HG02973 (cell line): ENCODE measurements at regions not wholly inside any gene's neighbourhood (a gene's known extent, or its start where the extent isn't known, plus 50 kb on each side); places are given as distances from the start of the nearest gene placed in this dataset.
"Not testable (repeated sequence)": the region's sequence is repeated elsewhere in the genome, so short reads cannot be mapped to it uniquely, and the experiment has no call there.

Experiments used
- ATAC-seq: cut with Tn5 transposase; IDR thresholded peaks from one replicate; pipeline ENCODE4 v1.9.1; 2021; ENCODE audit warnings: moderate library complexity; ENCODE audit not compliant: unreplicated experiment

DNA sequence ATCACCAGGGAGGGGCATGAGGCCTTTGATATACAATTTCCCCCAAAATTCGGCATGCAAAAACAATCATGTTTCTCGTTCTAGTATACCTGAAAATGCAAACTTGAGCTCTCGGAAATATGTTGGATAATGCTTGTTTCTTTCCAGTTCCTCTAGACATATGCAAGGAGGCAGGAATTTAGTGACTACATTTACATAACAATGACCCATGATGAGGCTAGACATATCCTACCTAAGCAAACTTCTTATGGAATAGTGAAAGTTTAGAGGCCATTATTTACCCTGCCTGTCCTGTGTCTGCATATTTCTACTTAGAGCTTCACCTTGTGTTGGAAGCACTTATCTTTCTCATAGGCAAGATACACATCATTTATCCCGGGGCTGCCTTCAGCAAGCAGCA, 514.6 kb downstream of the KCNJ2 start:
- no peak for ATAC-seq

DNA sequence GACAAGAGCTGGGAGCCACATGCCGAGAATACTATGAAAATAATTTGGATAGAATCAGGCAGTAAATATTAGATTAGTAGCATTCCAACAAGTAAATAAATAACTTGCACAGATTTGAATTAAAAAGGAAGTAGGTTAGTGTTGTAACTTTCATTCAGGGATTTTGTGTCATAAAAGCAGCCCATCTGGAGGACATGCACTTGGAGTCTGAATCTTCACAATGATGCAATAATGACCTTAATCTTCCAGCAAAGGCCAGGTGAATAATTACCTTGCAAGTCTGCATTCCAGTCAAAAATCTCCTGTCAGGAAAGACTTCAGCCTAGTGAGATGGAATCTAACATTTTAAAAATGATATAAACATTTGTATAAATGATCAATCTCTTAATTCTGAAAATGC, 518.1 kb downstream of the KCNJ2 start:
- no peak for ATAC-seq

DNA sequence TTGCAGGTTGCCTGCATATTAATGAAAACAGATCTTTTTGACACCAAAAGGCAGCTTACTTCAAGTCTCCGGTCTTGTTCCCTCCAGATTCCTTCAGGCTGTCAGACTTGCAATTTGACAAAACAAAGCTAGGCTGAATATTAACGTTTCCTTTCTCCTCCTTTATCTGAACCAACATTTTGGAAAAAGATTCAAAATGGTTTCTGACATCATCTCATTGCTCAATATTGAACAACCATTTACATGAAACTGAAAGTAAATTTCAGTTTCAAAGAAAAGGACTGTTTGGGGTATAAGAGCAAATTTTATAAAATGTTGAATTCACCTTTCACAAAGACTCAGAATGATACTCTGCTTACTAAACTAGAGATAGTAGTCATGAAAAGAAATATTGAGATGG, 521.8 kb downstream of the KCNJ2 start:
- ATAC-seq: no peak

DNA sequence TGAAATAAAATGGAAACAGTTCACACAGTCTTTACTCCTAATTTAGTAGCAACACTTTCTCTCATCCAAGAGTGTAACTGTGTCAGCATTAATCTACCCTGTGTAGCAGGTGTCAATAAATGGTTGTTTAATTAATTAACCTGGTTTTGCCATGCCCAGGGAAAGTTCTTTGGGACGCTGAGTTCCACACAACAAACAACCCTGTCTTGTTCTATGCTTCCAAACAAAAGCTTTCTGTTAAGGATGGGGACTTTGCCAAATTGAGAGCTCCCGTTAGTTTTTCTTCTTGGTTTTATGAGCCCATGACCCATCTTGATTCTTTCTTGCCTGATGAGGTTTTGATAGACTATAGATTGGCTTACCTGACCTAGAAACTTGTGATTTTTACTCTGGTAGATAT, 530.1 kb downstream of the KCNJ2 start:
- no peak for ATAC-seq

DNA sequence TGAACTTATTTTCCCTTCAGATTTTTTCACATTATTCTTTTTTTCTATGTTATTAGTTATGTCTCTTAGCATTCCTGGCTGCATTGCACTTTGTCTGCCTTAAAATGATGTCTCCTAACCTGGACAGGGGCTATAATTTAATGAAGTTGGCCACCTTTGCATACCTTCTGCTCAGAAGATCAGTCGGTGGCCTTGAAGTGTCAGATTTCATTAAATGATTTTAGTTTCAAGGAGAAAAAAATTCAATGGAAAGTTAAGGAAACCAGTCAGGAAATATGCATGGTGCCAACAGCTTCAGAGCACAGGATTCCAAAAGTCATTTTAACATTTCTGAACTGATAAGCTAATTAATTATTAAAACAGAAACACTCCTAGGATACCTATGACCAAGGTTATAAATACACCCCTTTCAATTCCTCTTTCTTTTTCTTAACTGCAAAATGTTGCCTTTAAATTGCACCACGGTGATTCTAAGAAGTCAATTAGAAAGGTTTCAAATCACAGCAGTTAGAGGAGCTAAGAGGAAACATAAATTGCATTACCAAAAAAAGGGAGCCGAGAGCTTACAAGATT, 533.4 kb downstream of the KCNJ2 start:
- no peak for ATAC-seq

DNA sequence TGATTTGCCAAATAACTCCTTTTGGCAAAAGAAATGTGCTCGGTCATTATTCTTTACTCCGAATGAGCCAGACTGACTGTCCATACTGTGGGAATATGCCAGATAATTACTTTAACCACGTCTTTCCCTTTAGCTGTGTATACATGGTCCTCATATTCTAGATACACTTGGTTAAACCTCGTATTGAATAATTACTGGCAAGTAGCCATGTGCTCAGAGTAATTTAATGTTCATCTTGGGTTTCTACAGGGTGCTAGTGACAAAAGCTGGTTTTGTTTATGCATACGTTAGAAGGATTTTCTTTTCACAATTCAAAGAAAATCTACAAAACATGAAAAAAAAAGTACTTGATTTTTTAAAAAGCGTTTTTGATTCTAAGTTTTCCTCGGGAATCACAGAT, 540.3 kb downstream of the KCNJ2 start:
- no peak for ATAC-seq

DNA sequence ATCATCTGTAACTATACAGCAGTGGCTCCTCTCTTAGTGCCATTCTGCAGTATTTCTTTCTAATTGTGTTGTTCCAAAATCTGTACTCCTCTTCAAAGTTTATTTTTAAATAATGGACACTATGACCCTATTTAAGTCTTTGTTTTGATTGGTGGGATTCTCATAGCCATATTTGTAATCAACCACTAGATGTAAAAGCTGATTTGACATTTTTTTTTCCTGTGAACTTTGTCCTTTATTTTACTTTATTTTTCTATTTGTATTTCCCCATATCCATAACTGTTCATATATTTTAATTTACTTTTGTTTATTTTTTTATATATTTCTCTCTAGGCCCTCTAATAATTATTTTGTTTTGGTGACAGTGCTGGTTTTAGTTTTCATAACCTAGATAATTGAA, 544.4 kb downstream of the KCNJ2 start:
- no peak for ATAC-seq

DNA sequence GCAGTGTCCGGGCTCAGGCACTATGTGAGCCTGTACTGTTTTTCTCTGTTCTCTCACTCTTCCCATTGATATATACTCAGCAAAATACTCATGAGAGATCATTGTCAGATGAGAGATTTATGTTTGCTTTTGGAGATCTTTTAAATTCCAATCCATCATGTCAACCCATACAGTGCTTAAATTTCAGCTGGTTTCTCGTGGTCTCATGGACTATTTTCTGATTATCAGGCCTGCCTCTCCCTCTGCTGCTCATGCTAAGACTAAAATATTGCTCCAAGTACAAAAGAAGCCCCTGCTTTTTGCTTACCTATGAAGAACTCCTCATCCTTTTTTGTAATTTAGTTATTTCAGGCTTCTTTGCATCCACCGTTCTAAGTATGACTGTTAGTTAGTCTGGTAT, 547.2 kb downstream of the KCNJ2 start:
- ATAC-seq: no peak

DNA sequence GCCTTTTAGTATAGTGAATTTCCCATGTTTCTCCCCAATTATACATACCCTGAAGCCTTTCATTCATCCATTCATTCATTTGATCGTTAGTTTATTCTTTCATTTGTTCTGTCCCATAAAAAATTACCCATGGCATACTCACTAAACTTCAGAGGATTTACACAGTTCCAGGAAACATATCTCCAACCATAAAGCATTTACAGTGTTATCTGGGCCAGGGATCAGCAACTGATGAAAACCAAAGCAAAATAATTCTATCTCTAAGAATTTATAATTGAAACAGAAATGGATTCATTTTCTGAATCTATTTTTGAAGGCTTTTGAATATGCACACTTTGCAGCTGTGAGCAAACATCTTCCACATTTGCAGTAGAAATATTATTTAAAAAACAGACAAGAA, 547.7 kb downstream of the KCNJ2 start:
- ATAC-seq: no peak

DNA sequence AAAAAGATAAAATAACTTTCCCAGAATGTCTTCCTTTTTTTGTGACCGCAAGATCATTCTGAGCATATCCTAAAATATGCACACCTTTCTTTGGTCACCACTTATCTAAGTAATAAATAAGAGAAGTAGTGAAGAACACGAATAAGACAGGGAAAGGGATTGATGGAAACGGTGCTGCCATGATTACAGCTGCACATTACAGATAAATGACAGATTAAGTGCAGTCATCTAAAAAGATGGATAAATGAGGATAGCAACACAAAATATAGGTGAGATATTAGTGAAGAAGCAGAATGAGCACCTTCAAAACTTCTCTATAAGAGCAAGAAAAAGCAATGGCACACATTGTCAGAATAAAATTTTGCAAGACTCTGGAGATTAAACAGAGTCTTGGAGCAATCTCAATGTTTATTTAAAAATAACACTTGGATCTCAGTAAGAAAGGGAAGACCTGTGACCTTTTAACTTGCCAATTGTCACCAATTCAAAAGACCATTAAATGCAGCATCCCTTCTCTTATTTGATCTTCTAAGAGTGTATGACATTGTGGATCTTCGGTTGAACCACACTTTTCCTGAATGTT, 567.1 kb downstream of the KCNJ2 start:
- no peak for ATAC-seq

DNA sequence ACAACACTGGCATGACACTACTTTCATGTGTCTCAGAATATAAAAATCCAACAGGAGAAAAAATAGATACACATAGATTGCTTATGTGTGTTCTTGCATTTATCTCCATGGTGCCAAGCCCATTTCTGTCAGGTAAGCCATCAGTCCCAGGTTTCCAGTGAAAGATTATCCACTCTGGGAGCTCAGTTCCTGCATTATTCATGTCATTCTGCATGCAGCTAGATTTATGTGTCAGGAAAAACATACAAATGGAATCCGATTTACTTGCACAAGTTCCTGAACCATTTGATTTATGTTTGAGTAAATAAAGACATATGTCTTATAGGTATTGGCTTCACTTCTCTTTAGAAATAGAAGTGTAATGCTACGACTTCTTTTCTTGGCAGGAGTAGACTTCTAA, 569.7 kb downstream of the KCNJ2 start:
- ATAC-seq: no peak

DNA sequence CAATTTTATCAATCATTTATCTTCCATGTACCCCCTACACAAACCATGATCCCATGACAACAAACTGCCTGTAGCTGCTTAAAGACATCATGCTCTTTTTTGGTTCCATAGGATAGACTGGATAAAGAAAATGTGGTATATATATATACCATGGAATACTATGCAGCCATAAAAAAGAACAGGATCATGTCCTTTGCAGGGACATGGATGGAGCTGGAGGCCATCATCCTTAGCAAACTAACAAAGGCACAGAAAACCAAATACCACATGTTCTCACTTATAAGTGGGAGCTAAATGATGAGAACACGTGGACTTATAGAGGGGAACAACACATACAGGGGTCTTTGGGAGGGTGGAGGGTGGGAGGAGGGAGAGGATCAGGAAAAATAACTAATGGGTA, 577.2 kb downstream of the KCNJ2 start:
- ATAC-seq: not testable (repeated sequence)

DNA sequence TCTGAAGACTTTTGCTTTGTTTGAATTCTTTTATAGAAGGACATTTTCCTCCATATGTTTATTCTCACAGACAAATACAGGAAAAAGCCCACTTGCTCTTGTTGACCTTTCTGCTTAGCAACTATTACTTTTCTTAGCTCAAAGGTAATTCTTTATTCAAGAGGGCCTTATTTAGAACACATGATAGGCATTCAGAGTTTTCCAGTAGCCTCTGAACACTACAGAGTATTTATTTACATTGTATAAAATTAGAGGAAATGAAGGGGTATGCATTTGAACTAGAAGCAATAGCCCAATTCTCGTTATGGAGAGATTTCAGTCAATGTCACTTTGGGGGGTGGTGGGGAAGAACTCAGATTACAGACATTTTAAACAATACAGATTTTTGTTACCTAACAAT, 581.7 kb downstream of the KCNJ2 start:
- ATAC-seq: no peak

DNA sequence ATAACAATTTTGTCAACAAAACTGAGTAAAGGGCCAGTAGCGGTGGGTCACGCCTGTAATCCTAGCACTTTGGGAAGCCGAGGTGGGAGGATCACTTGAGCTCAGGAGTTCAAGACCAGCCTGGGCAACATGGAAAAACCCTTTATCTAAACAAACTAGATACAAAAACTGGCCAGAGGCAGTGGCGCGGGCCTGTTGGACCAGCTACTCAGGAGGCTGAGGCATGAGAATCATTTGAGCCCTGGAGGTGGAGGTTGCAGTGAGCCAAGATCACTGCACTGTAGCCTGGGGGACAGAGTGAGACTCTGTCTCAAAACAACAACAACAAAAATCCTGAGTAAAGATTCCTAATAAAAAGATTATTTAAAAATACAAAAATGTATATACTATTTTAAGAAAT, 583.1 kb downstream of the KCNJ2 start:
- not testable (repeated sequence) for ATAC-seq

DNA sequence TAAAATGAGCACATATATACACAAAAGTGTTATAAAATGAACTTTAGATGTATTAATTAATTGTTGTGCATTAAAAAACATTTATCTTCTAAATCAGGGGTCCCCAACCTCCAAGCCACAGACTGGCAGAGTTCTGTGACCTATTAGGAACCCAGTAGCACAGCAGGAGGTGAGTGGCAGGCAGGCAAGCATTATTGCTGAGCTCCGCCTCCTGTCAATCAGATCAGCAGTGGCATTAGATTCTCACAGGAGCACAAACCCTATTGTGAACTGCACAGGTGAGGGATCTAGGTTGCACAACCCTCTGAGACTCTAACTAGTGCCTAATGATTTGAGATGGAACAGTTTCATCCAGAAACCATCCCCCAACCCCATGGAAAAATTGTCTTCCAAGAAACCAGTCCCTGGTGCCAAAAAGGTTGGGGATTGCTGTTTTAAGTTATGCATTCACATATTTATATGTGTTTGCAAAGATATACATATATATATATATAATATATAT, 583.7 kb downstream of the KCNJ2 start:
- ATAC-seq: no peak

DNA sequence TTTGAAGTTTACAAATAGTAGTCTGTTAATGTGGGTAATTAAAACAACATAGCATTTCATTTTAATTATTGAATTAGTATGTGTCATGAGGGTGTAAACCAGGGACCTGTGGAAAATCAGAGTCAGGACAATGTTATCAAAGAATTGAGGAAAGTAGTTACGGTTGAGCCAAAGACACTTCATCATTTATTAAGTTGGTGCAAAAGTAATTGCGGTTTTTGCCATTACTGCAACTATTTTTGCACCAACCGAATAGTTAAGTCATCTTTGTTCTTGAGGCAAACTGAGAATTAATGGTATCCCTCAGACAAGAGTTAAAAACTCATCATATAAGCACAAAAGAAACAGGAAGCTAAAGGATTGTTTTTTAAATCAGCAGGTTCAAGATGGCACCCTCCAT, 593.7 kb downstream of the KCNJ2 start:
- ATAC-seq: no peak

DNA sequence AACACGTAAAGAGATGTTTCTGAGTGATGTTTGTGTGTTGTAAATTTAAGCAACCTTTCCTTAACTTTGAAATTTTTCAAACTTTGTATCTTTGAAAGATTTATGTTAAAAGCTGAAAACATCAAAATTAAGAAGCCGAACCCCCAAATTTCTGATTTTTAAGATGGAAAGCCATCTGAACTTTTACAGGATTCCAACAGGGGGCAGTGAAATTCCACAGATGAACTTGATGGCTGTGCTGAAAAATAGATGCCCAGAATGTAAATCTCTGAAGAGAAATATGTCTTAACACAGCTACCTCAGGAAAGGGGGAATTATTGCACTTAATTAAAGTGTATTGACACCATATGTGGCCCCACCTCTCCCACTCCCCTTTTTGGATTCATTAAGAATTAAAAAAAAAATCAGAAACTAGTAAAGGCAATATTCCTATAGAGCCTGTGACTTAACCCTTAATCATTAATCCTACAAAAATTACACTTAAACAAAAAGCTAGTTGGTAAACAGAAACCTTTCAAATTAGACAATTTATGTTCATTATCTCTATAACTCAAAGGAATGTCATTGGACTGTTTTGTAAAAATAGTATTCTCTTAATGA, 597.9 kb downstream of the KCNJ2 start:
- no peak for ATAC-seq

DNA sequence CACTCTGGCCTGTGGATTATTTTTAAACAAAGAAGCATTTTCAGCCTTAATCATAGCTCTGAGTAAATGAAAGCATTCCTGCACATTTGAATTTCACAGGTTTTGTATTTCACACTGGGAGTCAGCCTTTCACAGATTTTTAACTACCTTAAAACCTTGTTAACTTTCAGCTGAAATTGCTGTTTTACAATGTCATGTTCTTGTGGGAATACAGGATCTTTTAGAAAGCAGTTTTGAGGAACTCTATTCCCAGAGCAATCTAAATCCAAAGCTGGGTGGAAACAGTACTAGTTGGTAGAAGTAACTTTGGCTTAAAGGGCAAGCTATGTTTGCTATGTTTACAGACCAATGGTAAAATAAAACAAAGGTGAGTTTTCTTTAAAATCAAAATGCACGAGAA, 600.6 kb downstream of the KCNJ2 start:
- no peak for ATAC-seq

DNA sequence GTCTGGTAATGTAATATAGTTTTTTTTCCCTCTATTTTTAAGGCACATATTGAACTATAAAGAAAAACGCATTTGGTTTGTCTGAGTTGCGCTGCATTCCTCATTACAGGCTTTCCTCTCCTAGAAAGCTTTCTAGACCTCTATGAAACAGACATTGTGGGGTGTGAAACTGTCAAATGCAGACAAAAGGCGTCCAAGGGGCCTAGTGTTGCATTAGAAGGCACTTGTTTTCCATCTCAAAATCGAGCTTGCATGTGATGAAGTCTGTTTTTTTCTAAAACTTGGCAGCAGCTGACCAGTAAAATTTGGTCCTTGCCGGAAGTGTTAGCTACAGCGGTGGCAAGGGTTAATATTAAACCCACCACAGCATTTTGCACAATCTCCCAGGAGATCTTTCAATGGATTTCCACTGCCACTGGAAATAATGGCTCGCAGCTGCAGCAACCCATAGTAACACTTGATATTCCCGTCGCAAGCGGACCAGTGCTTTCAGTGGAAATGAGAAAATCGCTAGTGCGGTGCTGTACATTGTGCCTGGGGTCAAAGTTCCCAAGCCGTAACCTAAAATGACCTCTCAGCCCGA, 602.6 kb downstream of the KCNJ2 start:
- no peak for ATAC-seq

DNA sequence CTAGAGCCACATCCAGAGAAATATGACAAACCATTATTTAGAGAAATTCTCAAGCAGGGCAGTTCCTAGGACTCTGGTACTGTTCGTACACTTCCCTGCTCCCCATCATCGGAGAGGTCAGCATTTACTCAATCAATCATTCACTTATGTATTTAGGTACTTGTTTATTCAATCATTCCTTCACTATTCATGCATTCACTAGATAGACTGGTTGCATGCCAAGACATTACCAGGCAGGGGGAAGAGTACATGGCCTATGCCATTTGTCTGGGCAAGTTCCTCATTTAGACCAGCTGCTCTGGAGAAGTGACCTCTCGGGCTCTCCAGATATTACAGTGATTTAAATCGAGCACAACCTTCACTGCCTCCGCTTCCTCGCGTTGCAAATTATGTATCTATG, 603.4 kb downstream of the KCNJ2 start:
- no peak for ATAC-seq

DNA sequence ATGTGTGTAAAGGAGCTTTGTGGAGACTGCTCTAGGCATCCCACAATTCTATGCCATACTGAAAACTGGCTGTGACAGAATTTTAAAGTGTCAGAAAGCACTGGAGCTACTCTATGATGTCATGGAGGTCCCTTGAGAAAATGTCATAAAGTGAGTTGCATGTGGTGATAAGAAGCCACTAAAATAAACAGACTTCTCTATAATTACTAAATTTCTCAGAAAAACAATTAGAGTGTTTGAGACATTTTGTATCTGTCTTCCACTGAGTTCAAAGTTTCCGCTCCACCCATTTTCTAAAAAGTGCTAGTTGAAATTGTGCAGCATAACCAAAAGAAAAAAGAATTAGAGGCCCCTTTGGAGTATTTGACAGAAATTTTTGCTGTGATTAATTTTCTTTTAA, 603.9 kb downstream of the KCNJ2 start:
- no peak for ATAC-seq

DNA sequence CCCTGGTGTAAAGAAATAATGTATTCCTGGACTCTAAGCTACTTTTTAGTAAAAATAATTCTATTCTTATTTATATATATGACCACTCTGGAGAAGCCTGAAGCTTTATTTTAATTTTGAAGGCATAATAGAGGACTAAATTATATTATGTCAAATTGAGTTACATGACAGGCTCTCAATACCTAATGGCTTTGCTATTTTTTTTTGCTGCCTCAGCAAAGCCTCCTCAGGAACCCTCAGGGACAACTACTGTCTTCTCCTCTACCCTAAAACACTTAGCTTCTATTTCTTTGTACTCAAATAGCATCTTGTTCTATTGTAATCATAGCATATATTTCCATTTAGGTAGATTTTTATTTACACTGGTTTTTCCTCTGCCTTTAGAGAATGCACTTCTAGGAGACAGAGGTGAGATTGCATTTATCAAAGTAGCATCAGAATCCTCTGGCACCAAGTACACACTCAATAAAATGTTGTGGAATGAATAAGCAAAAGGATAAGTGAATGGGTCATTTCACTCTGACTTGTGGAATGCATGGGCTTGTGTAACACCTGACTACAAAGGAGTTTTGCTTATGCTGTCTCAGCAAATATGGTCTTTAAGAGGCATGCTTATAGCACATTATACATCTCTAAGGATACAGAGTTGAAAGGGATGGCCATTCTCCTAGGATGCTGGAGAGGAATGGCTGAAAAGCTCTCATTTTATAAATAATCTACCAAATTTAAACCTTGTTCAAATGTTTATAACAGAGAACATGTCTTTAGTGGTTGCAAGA, 605.2 kb downstream of the KCNJ2 start:
- no peak for ATAC-seq
